Stimulated activated naive CD4-positive, alpha-beta T cell treated with Interleukin-2 at 50 U/mL for 16 hours (primary cell): ENCODE measurements at regions not wholly inside any gene's neighbourhood (a gene's known extent, or its start where the extent isn't known, plus 50 kb on each side); places are given as distances from the start of the nearest gene placed in this dataset.
"Not testable (repeated sequence)": the region's sequence is repeated elsewhere in the genome, so short reads cannot be mapped to it uniquely, and the experiment has no call there.

Source experiments
- DNase-seq: peaks from one replicate; lab custom pipeline; 2025; lab: John Stamatoyannopoulos, UW

DNA sequence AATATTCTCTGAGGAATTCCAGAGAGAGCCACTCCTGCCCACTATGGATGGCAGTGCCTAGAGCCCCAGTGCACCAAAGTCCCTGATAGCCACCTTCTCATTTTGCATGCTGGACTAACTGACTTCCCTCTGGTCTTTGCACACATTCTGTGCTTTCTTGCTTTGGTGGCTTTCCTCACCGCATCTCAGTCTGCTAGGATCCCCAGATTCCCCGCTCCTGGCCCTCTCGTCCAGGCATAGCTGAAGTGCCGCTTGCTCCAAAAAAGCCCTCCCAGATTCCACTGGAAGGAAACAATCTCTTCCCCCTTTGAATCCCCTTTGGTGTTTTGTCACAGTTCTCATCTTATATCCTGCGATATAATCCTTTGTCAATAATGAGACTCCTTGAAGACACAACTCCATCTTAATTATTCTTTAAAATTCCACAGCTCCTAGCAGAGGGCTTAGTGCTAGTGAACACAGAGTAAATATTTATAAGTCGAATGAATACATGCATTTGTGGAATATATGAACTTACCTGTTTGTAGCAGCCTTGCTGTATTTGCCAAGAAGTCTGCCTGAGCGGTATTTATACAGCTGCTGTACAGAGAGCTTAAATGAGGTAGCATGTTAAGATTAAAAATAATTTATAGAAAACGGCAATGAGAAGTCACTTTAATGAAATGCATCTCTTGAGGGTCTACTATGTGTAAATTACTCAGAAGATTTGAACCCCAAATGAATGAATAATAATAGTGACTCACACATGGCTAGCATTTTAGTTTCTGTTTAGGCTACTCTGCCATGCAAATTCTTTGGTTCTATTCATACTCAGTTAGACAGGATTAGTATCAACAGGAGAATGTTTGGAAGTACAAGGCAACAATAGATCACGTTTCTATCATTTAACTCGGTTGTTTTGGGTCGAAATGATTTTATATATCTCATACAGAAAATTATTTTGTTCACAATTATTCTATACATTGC lies 421.9 kb upstream of the TENM3 start:
- no peak for DNase-seq

- DNase-seq: no peak
These were observed 421.2 kb upstream of the TENM3 start for GRCh38 chr4:181822005-181822375.

GRCh38 chr4:181823183-181823582 lies 420.0 kb upstream of the TENM3 start:
- DNase-seq: no peak

DNA sequence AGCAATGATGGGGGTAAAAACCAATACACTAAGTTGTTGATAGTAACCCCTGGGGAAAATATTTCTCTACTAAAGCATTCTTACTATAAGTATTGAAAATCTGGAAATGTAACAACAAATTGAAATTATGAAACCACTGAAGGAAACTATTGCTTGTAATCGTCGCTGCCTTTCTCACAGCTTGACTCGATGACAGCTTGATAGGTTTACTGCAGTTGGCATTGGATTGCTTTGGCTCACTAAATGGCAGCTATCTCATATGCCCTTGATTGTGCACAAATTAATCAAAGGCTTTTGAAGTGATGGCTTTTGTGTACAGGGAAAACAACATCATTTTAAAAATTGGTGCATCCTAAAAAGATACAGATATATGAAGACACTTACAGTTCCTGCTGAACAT lies 419.6 kb upstream of the TENM3 start:
- no peak for DNase-seq

DNA sequence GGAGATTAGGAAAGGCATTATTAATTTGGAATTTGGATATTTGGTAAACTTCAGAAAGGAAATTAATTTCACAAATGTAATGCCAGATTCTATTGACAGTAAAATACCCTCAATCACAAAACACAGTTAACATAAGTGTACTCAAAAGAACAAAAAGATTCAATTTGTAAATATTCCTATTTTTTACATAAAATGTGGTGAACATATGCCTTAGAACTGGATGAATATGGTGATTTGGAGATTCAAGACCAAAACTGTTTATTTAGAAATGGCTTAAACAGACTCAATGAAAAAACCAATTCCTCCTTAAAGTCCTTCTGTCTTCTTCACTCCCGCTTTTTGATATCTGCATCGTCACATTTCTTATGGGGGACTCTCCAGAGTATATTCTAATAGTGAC lies 417.6 kb upstream of the TENM3 start:
- no peak for DNase-seq

GRCh38 chr4:181827246-181827645 lies 416.0 kb upstream of the TENM3 start:
- DNase-seq: no peak

GRCh38 chr4:181830404-181831035 lies 412.7 kb upstream of the TENM3 start:
- DNase-seq: no peak

- no peak for DNase-seq
These were observed 409.1 kb upstream of the TENM3 start for GRCh38 chr4:181834071-181834470.

GRCh38 chr4:181835348-181835747 lies 407.9 kb upstream of the TENM3 start:
- DNase-seq: no peak

- DNase-seq: no peak
These were observed 404.9 kb upstream of the TENM3 start for GRCh38 chr4:181838253-181838652.

DNA sequence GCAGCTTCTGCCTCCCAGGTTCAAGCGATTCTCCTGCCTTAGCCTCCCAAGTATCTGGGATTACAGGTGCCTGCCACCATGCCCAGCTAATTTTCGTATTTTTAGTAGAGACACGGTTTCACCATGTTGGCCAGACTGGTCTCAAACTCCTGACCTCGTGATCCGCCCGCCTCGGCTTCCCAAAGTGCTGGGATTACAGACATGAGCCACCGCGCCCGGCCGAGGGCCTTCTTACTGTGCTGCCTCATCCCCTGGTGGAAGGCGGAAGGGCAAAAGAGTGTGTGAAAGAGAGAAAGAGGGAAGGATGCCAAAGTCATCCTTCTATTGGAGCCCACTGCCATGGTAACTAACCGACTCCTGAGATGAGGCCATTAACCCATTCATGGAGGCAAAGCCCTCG lies 399.4 kb upstream of the TENM3 start:
- DNase-seq: not testable (repeated sequence)

DNA sequence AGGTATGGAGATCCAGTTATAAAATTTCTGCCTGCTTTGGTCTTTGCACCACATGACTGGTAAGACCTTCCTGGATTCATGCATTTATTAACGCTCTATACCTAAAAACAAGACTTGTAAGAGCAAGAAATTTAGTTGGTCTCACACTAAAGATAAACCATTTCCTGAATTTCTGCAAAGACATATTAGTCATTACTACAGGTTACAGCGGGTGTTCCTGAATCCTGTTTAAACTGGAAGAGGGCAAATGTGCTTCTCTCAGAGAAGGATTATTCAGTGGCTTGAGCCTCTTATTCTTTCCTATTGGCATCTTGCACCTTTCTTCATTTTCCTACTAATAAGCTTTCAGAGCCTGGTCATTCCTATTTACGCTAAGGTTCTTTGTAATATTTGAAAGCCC lies 397.6 kb upstream of the TENM3 start:
- DNase-seq: no peak

DNA sequence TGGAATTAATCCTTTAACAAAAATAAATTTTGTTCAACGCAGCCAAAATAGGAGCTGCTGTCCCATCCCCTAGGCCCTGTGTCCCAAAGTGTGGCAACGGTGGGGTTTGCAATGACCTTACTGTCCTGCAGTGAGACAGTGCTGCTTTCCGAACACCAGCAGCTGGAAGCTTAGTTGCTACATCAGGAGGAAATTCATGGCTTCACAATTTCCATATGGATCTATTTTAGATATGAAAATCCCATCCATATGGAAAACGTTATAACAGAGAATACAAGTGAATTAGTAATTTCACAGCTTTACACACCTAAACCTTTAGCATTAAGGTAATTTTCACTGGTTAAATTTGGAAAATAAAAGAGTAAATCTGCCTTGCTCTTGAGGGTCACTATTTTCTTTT lies 396.3 kb upstream of the TENM3 start:
- DNase-seq: no peak

GRCh38 chr4:181848357-181848756 lies 394.8 kb upstream of the TENM3 start:
- DNase-seq: no peak

DNA sequence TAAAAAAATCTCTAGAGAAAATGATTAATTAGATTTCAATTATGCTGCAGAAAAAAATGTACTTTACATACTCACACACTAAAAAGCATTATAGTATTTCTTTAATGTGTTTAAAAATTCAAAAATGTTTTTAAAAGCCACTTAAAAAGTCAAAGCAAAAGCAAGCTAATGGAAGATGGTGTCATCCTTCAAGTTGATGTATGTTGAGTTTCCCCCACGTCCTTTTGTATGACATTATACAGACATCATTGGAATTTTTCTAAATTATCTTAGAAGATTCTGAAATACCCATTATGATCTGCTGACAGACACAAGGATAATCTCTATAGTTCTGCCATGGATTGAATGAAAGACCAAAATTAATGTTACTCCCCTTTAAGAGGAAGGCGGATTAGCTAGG lies 393.7 kb upstream of the TENM3 start:
- DNase-seq: no peak

- no peak for DNase-seq
These were observed 389.2 kb upstream of the TENM3 start for GRCh38 chr4:181853881-181854511.

GRCh38 chr4:181855307-181855706 lies 387.9 kb upstream of the TENM3 start:
- no peak for DNase-seq

GRCh38 chr4:181857471-181857870 lies 385.7 kb upstream of the TENM3 start:
- not testable (repeated sequence) for DNase-seq

GRCh38 chr4:181858741-181859140 lies 384.5 kb upstream of the TENM3 start:
- DNase-seq: no peak

DNA sequence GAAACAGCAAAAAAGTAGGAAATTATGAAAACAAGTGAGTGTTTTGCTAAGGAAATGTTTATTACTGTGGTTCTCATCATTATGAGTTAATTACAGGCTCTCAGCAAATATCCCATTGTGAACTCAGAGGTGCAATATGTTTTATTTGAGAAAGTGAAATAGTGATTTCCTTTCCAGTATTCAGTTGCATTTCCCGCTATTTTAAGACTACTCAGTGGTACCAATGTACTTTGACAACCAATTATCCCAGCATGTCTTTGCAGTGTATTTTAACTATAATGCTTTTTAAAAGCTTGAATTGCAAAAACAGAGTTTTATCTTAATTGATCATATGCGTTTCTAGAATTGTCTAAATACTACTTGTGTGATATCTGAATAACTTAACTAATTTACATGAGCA lies 383.8 kb upstream of the TENM3 start:
- no peak for DNase-seq

DNA sequence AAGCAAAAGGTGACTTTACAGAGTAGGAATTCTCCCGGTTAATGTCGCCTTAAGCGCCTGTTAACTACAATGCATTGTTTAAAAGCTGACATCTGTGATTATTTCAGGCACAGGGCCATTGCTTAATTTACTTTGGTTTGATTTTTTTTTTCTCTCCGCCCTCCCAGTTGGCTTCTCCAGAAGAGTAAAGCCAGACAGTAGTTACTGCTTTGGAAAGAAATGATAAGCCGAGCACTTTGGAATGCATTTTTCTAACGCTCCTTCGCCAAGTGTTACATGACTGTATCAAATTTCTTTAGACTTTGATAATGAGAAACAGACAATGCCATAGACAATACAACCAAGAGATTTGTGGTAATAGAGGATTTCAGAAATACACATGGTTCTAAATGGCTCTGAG lies 383.0 kb upstream of the TENM3 start:
- no peak for DNase-seq

DNA sequence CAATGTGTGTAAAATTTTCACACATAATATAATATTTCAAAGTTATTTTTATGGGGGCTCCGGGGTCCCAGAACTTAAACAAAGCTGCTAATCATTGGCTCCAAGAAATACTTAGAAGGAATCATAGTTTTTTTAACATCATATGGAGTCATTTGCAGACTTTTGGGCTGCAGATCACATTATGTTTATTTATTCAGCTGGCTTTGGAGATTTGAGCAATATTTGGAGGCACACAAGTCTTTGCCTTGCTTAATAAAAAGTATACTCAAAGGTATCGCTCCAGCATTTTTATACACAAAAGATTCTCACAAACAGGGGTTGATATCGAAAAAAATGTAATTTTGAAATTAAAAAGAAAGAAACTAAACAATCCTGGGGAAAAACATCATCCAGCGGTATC lies 382.5 kb upstream of the TENM3 start:
- no peak for DNase-seq

DNA sequence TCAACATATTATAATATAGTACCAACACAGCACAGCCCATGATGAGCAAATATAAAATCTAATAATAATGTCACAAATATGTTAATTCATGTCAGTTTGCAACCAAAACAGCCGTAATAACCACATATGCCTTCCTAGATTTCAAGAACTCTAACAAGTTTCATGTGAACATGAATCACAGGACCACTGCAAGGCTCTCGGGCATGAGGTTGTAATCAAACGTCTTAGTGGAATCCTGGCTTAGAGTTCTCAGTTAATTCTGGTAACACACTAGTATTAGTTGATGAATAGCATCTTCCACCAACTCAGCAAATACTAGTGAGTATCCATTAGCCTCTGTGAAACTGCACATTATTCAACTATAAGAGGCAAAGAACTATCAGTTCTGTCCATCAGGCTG lies 379.3 kb upstream of the TENM3 start:
- DNase-seq: no peak
